H1 (cell line): ENCODE measurements at regions not wholly inside any gene's neighbourhood (a gene's known extent, or its start where the extent isn't known, plus 50 kb on each side); places are given as distances from the start of the nearest gene placed in this dataset.

Experiments used
- CTCF ChIA-PET: fragments of 300-600 bp; sonication (Branson Sonifier 250); formaldehyde crosslinking; loops from one replicate; lab custom pipeline; 2021; ENCODE audit not compliant: partially characterized antibody; lab: Charles Lee
- POLR2A ChIA-PET: fragments of 300-600 bp; sonication (Branson Sonifier 250); formaldehyde crosslinking; loops from one replicate; lab custom pipeline; 2021; ENCODE audit warnings: inconsistent platforms; ENCODE audit not compliant: partially characterized antibody; lab: Charles Lee
- DNase-seq, 2 experiments: peaks; one replicate each; pipeline versions ENCODE4 v3.0.0 to v3.0.0-alpha.2; 2010 to 2022; ENCODE audit warnings: low spot score in 2 of 2, low read depth in 1 of 2, mixed read lengths in 1 of 2
- FAIRE-seq: peaks from 2 replicates; lab custom pipeline; 2011; peaks lifted over from hg19 to GRCh38; lab: Jason Lieb, UNC
- H2AFZ ChIP-seq: 2 replicates; pipeline ENCODE4 v1.8.1; 2012; ENCODE audit warnings: low read length, inconsistent platforms
- H2AK5ac ChIP-seq: 2 replicates; pipeline ENCODE4 v1.6.1; 2013; ENCODE audit warnings: low read depth, low read length
- H2BK120ac ChIP-seq: replicated peaks from 2 replicates; pipeline ENCODE3; 2013; ENCODE audit warnings: low read depth, low read length, inconsistent platforms
- H2BK12ac ChIP-seq: 2 replicates; pipeline ENCODE4 v1.6.1; 2013; ENCODE audit warnings: low read depth, low read length
- H2BK15ac ChIP-seq: 2 replicates; pipeline ENCODE4 v1.6.1; 2013; ENCODE audit warnings: low read length
- H2BK20ac ChIP-seq: 2 replicates; pipeline ENCODE4 v1.6.1; 2013; ENCODE audit warnings: low read length
- H2BK5ac ChIP-seq: 2 replicates; pipeline ENCODE4 v1.6.1; 2013; ENCODE audit warnings: low read depth, low read length
- H3K14ac ChIP-seq: 2 replicates; pipeline ENCODE4 v1.6.1; 2013; ENCODE audit warnings: inconsistent platforms; ENCODE audit not compliant: insufficient read length
- H3K18ac ChIP-seq: 2 replicates; pipeline ENCODE4 v1.6.1; 2013; ENCODE audit warnings: low read length; ENCODE audit errors: extremely low read depth
- H3K23ac ChIP-seq: 2 replicates; pipeline ENCODE4 v1.6.1; 2013; ENCODE audit warnings: inconsistent platforms; ENCODE audit not compliant: insufficient read length
- H3K23me2 ChIP-seq: 2 replicates; pipeline ENCODE4 v1.6.1; 2013; ENCODE audit warnings: low read depth, low read length
- H3K27ac ChIP-seq: 2 replicates; pipeline ENCODE4 v1.6.1; 2011; ENCODE audit warnings: low read depth, low read length, inconsistent platforms
- H3K27me3 ChIP-seq, 4 experiments: replicated peaks in 1 of 4; 1 replicate in 1 of 4; 2 replicates in 3 of 4; pipeline versions ENCODE4 v1.6.1 to v1.8.1; 2011 to 2013; ENCODE audit warnings: low read length in 3 of 4, mild to moderate bottlenecking in 3 of 4, inconsistent platforms in 2 of 4, mixed read lengths in 2 of 4, moderate library complexity in 1 of 4; ENCODE audit not compliant: control insufficient read depth in 3 of 4, insufficient read depth in 3 of 4; ENCODE audit errors: extremely low read depth in 1 of 4
- H3K36me3 ChIP-seq, 4 experiments: 2 replicates each; pipeline versions ENCODE4 v1.6.1 to v1.8.1; 2011 to 2013; ENCODE audit warnings: mild to moderate bottlenecking in 4 of 4, low read length in 3 of 4, moderate library complexity in 2 of 4, control low read depth in 1 of 4, inconsistent platforms in 1 of 4; ENCODE audit not compliant: insufficient read depth in 4 of 4, control insufficient read depth in 2 of 4
- H3K4ac ChIP-seq: replicated peaks from 2 replicates; pipeline ENCODE3; 2013; ENCODE audit warnings: low read length, low read depth, mixed read lengths, inconsistent platforms; ENCODE audit not compliant: insufficient read length
- H3K4me1 ChIP-seq, 4 experiments: replicated peaks in 1 of 4; 1 replicate in 1 of 4; 2 replicates in 3 of 4; pipeline versions ENCODE4 v1.6.1 to v1.8.1; 2011 to 2013; ENCODE audit warnings: low read length in 3 of 4, inconsistent platforms in 2 of 4, mixed read lengths in 1 of 4; ENCODE audit not compliant: insufficient read depth in 4 of 4, control insufficient read depth in 3 of 4
- H3K4me2 ChIP-seq, 2 experiments: 2 replicates each; pipeline versions ENCODE4 v1.6.1 to v1.8.1; 2011 to 2013; ENCODE audit warnings: low read depth in 2 of 2, low read length in 2 of 2, control low read depth in 1 of 2, inconsistent platforms in 1 of 2, mild to moderate bottlenecking in 1 of 2; ENCODE audit not compliant: insufficient read depth in 1 of 2
- H3K4me3 ChIP-seq, 4 experiments: fragments of 200-600, 300-600 bp in 1 of 4; sonication (generic), shearing (Covaris generic), sonication (Bioruptor Twin) in 1 of 4; 2 replicates each; pipeline versions ENCODE4 v1.5.1 to v1.8.1; 2011 to 2016; ENCODE audit warnings: low read length in 4 of 4, low read depth in 3 of 4, control low read depth in 2 of 4, inconsistent platforms in 2 of 4, mild to moderate bottlenecking in 2 of 4, mixed read lengths in 1 of 4, moderate library complexity in 1 of 4; ENCODE audit not compliant: insufficient read depth in 2 of 4; ENCODE audit errors: extremely low read depth in 1 of 4
- H3K56ac ChIP-seq: replicated peaks from 2 replicates; pipeline ENCODE3; 2013; ENCODE audit warnings: low read depth, mild to moderate bottlenecking, mixed read lengths, low read length, inconsistent platforms; ENCODE audit not compliant: insufficient read length
- H3K79me1 ChIP-seq: 2 replicates; pipeline ENCODE4 v1.6.1; 2013; ENCODE audit warnings: low read depth, low read length, control low read depth
- H3K79me2 ChIP-seq, 2 experiments: 2 replicates each; pipeline versions ENCODE4 v1.6.1 to v1.8.1; 2012 to 2013; ENCODE audit warnings: low read length in 2 of 2, mild to moderate bottlenecking in 2 of 2, inconsistent platforms in 1 of 2; ENCODE audit not compliant: insufficient read depth in 2 of 2, control insufficient read depth in 1 of 2
- H3K9ac ChIP-seq, 4 experiments: replicated peaks in 1 of 4; 1 replicate in 1 of 4; 2 replicates in 3 of 4; pipeline versions ENCODE4 v1.6.1 to v1.8.1; 2011 to 2013; ENCODE audit warnings: low read depth in 3 of 4, low read length in 3 of 4, control low read depth in 2 of 4, mild to moderate bottlenecking in 2 of 4, moderate library complexity in 2 of 4, inconsistent platforms in 1 of 4; ENCODE audit errors: extremely low read depth in 1 of 4
- H3K9me3 ChIP-seq, 2 experiments: 2 replicates each; pipeline versions ENCODE4 v1.6.1 to v1.8.1; 2012 to 2013; ENCODE audit warnings: mild to moderate bottlenecking in 2 of 2, moderate library complexity in 2 of 2, control low read depth in 1 of 2, inconsistent platforms in 1 of 2, low read depth in 1 of 2, low read length in 1 of 2, mixed read lengths in 1 of 2; ENCODE audit not compliant: insufficient read depth in 2 of 2
- H4K20me1 ChIP-seq, 2 experiments: replicated peaks in 1 of 2; 2 replicates each; pipeline versions ENCODE3 to v1.8.1; 2011 to 2013; ENCODE audit warnings: inconsistent platforms in 2 of 2, low read length in 2 of 2, mild to moderate bottlenecking in 1 of 2; ENCODE audit not compliant: insufficient read depth in 2 of 2, control insufficient read depth in 1 of 2
- H4K5ac ChIP-seq: 2 replicates; pipeline ENCODE4 v1.6.1; 2013; ENCODE audit warnings: low read length, low read depth, mixed read lengths, inconsistent platforms; ENCODE audit not compliant: insufficient read length
- H4K8ac ChIP-seq: 2 replicates; pipeline ENCODE4 v1.8.0; 2013; ENCODE audit warnings: mild to moderate bottlenecking, moderate library complexity, low read length, inconsistent platforms; ENCODE audit not compliant: insufficient read depth; ENCODE audit errors: extremely low read depth
- H4K91ac ChIP-seq: replicated peaks from 2 replicates; pipeline ENCODE3; 2013; ENCODE audit warnings: low read length, mixed read lengths, inconsistent platforms; ENCODE audit not compliant: insufficient read length
- CREB1 ChIP-seq: IDR thresholded peaks from 2 replicates; pipeline ENCODE4 v1.6.1; 2012; ENCODE audit warnings: inconsistent platforms
- POLR2A ChIP-seq, 2 experiments: IDR thresholded peaks; 1 replicate in 1 of 2; 2 replicates in 1 of 2; pipeline ENCODE4 v1.6.1; 2011; ENCODE audit warnings: low read depth in 2 of 2, low read length in 2 of 2, mild to moderate bottlenecking in 2 of 2; ENCODE audit errors: control extremely low read depth in 1 of 2
- ZNF274 ChIP-seq: IDR thresholded peaks from 2 replicates; pipeline ENCODE4 v1.7.0; 2012; ENCODE audit warnings: low read length, borderline replicate concordance; ENCODE audit errors: extremely low read depth

GRCh38 chr5:68550015-68550414 is 334.5 kb downstream of the PIK3R1 start:
- Histone ChIP-seq H3K79me2 (no peaks in the 10 kb centered on the region), H2BK20ac (no peak overlapping the region), H3K23me2 (no peaks in the 10 kb centered on the region), H3K18ac (no peak overlapping the region), H3K23ac (no peak overlapping the region), H3K4ac (no peak overlapping the region), H2BK15ac (no peak overlapping the region), H2BK5ac (no peak overlapping the region), H2BK120ac (no peak overlapping the region), H3K56ac (no peak overlapping the region), H4K5ac (no peak overlapping the region), H3K79me1 (no peaks in the 10 kb centered on the region), H2BK12ac (no peak overlapping the region), H4K91ac (no peak overlapping the region), H4K20me1 (no peaks in the 10 kb centered on the region), H3K9ac (no peak overlapping the region), H2AFZ (no peak overlapping the region), H3K9me3 (no peaks in the 10 kb centered on the region), H3K27me3 (no peaks in the 10 kb centered on the region), H2AK5ac (no peak overlapping the region), H4K8ac (no peak overlapping the region), H3K14ac (no peak overlapping the region), H3K4me3 (no peak overlapping the region), H3K4me1 (no peaks in the 10 kb centered on the region), H3K36me3 (no peaks in the 10 kb centered on the region), H3K4me2 (no peak overlapping the region), H3K27ac (no peak overlapping the region)
- DNase-seq (no peak), FAIRE-seq (no peak)
- POLR2A ChIA-PET, result no interaction called here
- TF ChIP-seq CREB1 (no peak), POLR2A (IDR thresholded peaks at IDR 0.05; ENCODE audit: control extremely low read depth in 1 of 2, low read depth in 2 of 2, low read length in 2 of 2) (no peak), ZNF274 (no peak)
- CTCF ChIA-PET, result interaction anchor here (0.7 kb wide), 1 partner anchor 9 kb away, joined by 3 read pairs; no protein-coding TSS in a partner anchor
